NT2/D1 (cell line): ENCODE measurements at regions not wholly inside any gene's neighbourhood (a gene's known extent, or its start where the extent isn't known, plus 50 kb on each side); places are given as distances from the start of the nearest gene placed in this dataset.

ENCODE experiments used
- SUZ12 ChIP-seq: IDR thresholded peaks from 2 replicates; pipeline ENCODE4 v1.6.1; 2011; ENCODE audit not compliant: insufficient read length, insufficient read depth; ENCODE audit errors: extremely low read depth
- YY1 ChIP-seq: IDR thresholded peaks from 2 replicates; pipeline ENCODE4 v1.6.1; 2011; ENCODE audit not compliant: insufficient read length, insufficient read depth
- ZNF274 ChIP-seq: IDR thresholded peaks from 2 replicates; pipeline ENCODE4 v1.6.1; 2011; ENCODE audit warnings: mild to moderate bottlenecking, low read depth, low read length

DNA sequence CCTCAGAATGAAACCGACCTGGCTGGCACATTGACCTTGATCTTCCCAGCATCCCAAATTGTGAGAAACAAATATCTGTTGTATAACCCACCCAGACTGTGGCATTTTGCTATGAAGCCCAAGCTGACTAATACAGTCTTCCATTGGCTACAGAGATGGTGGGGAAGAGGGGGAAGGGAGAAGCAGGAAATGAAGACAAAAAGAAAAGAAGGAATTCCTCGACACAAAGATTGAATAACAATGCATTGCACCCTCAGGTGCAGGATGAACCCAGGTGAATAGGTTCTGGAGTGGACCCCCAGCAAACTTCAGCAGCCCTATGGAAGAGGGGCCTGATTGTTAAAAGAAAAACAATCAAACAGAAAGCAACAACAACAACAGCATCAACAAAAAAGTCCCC, 270.7 kb downstream of the FSIP2 start:
- TF ChIP-seq YY1, result no peak
- no peak for TF ChIP-seq SUZ12
- TF ChIP-seq ZNF274, result no peak
